H1 (cell line): ENCODE measurements at regions not wholly inside any gene's neighbourhood (a gene's known extent, or its start where the extent isn't known, plus 50 kb on each side); places are given as distances from the start of the nearest gene placed in this dataset.

Experiments used
- CTCF ChIA-PET: fragments of 300-600 bp; sonication (Branson Sonifier 250); formaldehyde crosslinking; loops from one replicate; lab custom pipeline; 2021; ENCODE audit not compliant: partially characterized antibody; lab: Charles Lee
- POLR2A ChIA-PET: fragments of 300-600 bp; sonication (Branson Sonifier 250); formaldehyde crosslinking; loops from one replicate; lab custom pipeline; 2021; ENCODE audit warnings: inconsistent platforms; ENCODE audit not compliant: partially characterized antibody; lab: Charles Lee
- DNase-seq, 2 experiments: peaks; one replicate each; pipeline versions ENCODE4 v3.0.0 to v3.0.0-alpha.2; 2010 to 2022; ENCODE audit warnings: low spot score in 2 of 2, low read depth in 1 of 2, mixed read lengths in 1 of 2
- FAIRE-seq: peaks from 2 replicates; lab custom pipeline; 2011; peaks lifted over from hg19 to GRCh38; lab: Jason Lieb, UNC
- H2AFZ ChIP-seq: 2 replicates; pipeline ENCODE4 v1.8.1; 2012; ENCODE audit warnings: low read length, inconsistent platforms
- H2AK5ac ChIP-seq: 2 replicates; pipeline ENCODE4 v1.6.1; 2013; ENCODE audit warnings: low read depth, low read length
- H2BK120ac ChIP-seq: replicated peaks from 2 replicates; pipeline ENCODE3; 2013; ENCODE audit warnings: low read depth, low read length, inconsistent platforms
- H2BK12ac ChIP-seq: 2 replicates; pipeline ENCODE4 v1.6.1; 2013; ENCODE audit warnings: low read depth, low read length
- H2BK15ac ChIP-seq: 2 replicates; pipeline ENCODE4 v1.6.1; 2013; ENCODE audit warnings: low read length
- H2BK20ac ChIP-seq: 2 replicates; pipeline ENCODE4 v1.6.1; 2013; ENCODE audit warnings: low read length
- H2BK5ac ChIP-seq: 2 replicates; pipeline ENCODE4 v1.6.1; 2013; ENCODE audit warnings: low read depth, low read length
- H3K14ac ChIP-seq: 2 replicates; pipeline ENCODE4 v1.6.1; 2013; ENCODE audit warnings: inconsistent platforms; ENCODE audit not compliant: insufficient read length
- H3K18ac ChIP-seq: 2 replicates; pipeline ENCODE4 v1.6.1; 2013; ENCODE audit warnings: low read length; ENCODE audit errors: extremely low read depth
- H3K23ac ChIP-seq: 2 replicates; pipeline ENCODE4 v1.6.1; 2013; ENCODE audit warnings: inconsistent platforms; ENCODE audit not compliant: insufficient read length
- H3K23me2 ChIP-seq: 2 replicates; pipeline ENCODE4 v1.6.1; 2013; ENCODE audit warnings: low read depth, low read length
- H3K27ac ChIP-seq: 2 replicates; pipeline ENCODE4 v1.6.1; 2011; ENCODE audit warnings: low read depth, low read length, inconsistent platforms
- H3K27me3 ChIP-seq, 4 experiments: replicated peaks in 1 of 4; 1 replicate in 1 of 4; 2 replicates in 3 of 4; pipeline versions ENCODE4 v1.6.1 to v1.8.1; 2011 to 2013; ENCODE audit warnings: low read length in 3 of 4, mild to moderate bottlenecking in 3 of 4, inconsistent platforms in 2 of 4, mixed read lengths in 2 of 4, moderate library complexity in 1 of 4; ENCODE audit not compliant: control insufficient read depth in 3 of 4, insufficient read depth in 3 of 4; ENCODE audit errors: extremely low read depth in 1 of 4
- H3K36me3 ChIP-seq, 4 experiments: 2 replicates each; pipeline versions ENCODE4 v1.6.1 to v1.8.1; 2011 to 2013; ENCODE audit warnings: mild to moderate bottlenecking in 4 of 4, low read length in 3 of 4, moderate library complexity in 2 of 4, control low read depth in 1 of 4, inconsistent platforms in 1 of 4; ENCODE audit not compliant: insufficient read depth in 4 of 4, control insufficient read depth in 2 of 4
- H3K4ac ChIP-seq: replicated peaks from 2 replicates; pipeline ENCODE3; 2013; ENCODE audit warnings: low read length, low read depth, mixed read lengths, inconsistent platforms; ENCODE audit not compliant: insufficient read length
- H3K4me1 ChIP-seq, 4 experiments: replicated peaks in 1 of 4; 1 replicate in 1 of 4; 2 replicates in 3 of 4; pipeline versions ENCODE4 v1.6.1 to v1.8.1; 2011 to 2013; ENCODE audit warnings: low read length in 3 of 4, inconsistent platforms in 2 of 4, mixed read lengths in 1 of 4; ENCODE audit not compliant: insufficient read depth in 4 of 4, control insufficient read depth in 3 of 4
- H3K4me2 ChIP-seq, 2 experiments: 2 replicates each; pipeline versions ENCODE4 v1.6.1 to v1.8.1; 2011 to 2013; ENCODE audit warnings: low read depth in 2 of 2, low read length in 2 of 2, control low read depth in 1 of 2, inconsistent platforms in 1 of 2, mild to moderate bottlenecking in 1 of 2; ENCODE audit not compliant: insufficient read depth in 1 of 2
- H3K4me3 ChIP-seq, 4 experiments: fragments of 200-600, 300-600 bp in 1 of 4; sonication (generic), shearing (Covaris generic), sonication (Bioruptor Twin) in 1 of 4; 2 replicates each; pipeline versions ENCODE4 v1.5.1 to v1.8.1; 2011 to 2016; ENCODE audit warnings: low read length in 4 of 4, low read depth in 3 of 4, control low read depth in 2 of 4, inconsistent platforms in 2 of 4, mild to moderate bottlenecking in 2 of 4, mixed read lengths in 1 of 4, moderate library complexity in 1 of 4; ENCODE audit not compliant: insufficient read depth in 2 of 4; ENCODE audit errors: extremely low read depth in 1 of 4
- H3K56ac ChIP-seq: replicated peaks from 2 replicates; pipeline ENCODE3; 2013; ENCODE audit warnings: low read depth, mild to moderate bottlenecking, mixed read lengths, low read length, inconsistent platforms; ENCODE audit not compliant: insufficient read length
- H3K79me1 ChIP-seq: 2 replicates; pipeline ENCODE4 v1.6.1; 2013; ENCODE audit warnings: low read depth, low read length, control low read depth
- H3K79me2 ChIP-seq, 2 experiments: 2 replicates each; pipeline versions ENCODE4 v1.6.1 to v1.8.1; 2012 to 2013; ENCODE audit warnings: low read length in 2 of 2, mild to moderate bottlenecking in 2 of 2, inconsistent platforms in 1 of 2; ENCODE audit not compliant: insufficient read depth in 2 of 2, control insufficient read depth in 1 of 2
- H3K9ac ChIP-seq, 4 experiments: replicated peaks in 1 of 4; 1 replicate in 1 of 4; 2 replicates in 3 of 4; pipeline versions ENCODE4 v1.6.1 to v1.8.1; 2011 to 2013; ENCODE audit warnings: low read depth in 3 of 4, low read length in 3 of 4, control low read depth in 2 of 4, mild to moderate bottlenecking in 2 of 4, moderate library complexity in 2 of 4, inconsistent platforms in 1 of 4; ENCODE audit errors: extremely low read depth in 1 of 4
- H3K9me3 ChIP-seq, 2 experiments: 2 replicates each; pipeline versions ENCODE4 v1.6.1 to v1.8.1; 2012 to 2013; ENCODE audit warnings: mild to moderate bottlenecking in 2 of 2, moderate library complexity in 2 of 2, control low read depth in 1 of 2, inconsistent platforms in 1 of 2, low read depth in 1 of 2, low read length in 1 of 2, mixed read lengths in 1 of 2; ENCODE audit not compliant: insufficient read depth in 2 of 2
- H4K20me1 ChIP-seq, 2 experiments: replicated peaks in 1 of 2; 2 replicates each; pipeline versions ENCODE3 to v1.8.1; 2011 to 2013; ENCODE audit warnings: inconsistent platforms in 2 of 2, low read length in 2 of 2, mild to moderate bottlenecking in 1 of 2; ENCODE audit not compliant: insufficient read depth in 2 of 2, control insufficient read depth in 1 of 2
- H4K5ac ChIP-seq: 2 replicates; pipeline ENCODE4 v1.6.1; 2013; ENCODE audit warnings: low read length, low read depth, mixed read lengths, inconsistent platforms; ENCODE audit not compliant: insufficient read length
- H4K8ac ChIP-seq: 2 replicates; pipeline ENCODE4 v1.8.0; 2013; ENCODE audit warnings: mild to moderate bottlenecking, moderate library complexity, low read length, inconsistent platforms; ENCODE audit not compliant: insufficient read depth; ENCODE audit errors: extremely low read depth
- H4K91ac ChIP-seq: replicated peaks from 2 replicates; pipeline ENCODE3; 2013; ENCODE audit warnings: low read length, mixed read lengths, inconsistent platforms; ENCODE audit not compliant: insufficient read length
- BCL11A ChIP-seq, 2 experiments: IDR thresholded peaks; one replicate each; pipeline ENCODE4 v1.6.1; 2011; ENCODE audit warnings: low read depth in 2 of 2, low read length in 2 of 2, mild to moderate bottlenecking in 2 of 2
- SP1 ChIP-seq: IDR thresholded peaks from 2 replicates; pipeline ENCODE4 v1.6.1; 2011; ENCODE audit warnings: low read depth, low read length
- TAF1 ChIP-seq: IDR thresholded peaks from 2 replicates; pipeline ENCODE4 v1.6.1; 2011; ENCODE audit warnings: mild to moderate bottlenecking, low read depth, low read length
- WGBS, 2 experiments: shearing (Covaris generic) in 1 of 2; methylation state at CpG; one replicate each; pipeline versions ENCODE4 v1.1.6 to v1.1.7; 2013 to 2015; ENCODE audit warnings: low lambda C conversion rate in 2 of 2, mixed read lengths in 2 of 2, inconsistent platforms in 1 of 2, low coverage in 1 of 2, missing lambda C conversion rate in 1 of 2; ENCODE audit not compliant: insufficient replicate concordance in 2 of 2, insufficient coverage in 1 of 2, insufficient read length in 1 of 2; ENCODE audit errors: extremely low coverage in 1 of 2, missing lambda C conversion rate in 1 of 2; 5-methylcytosine and 5-hydroxymethylcytosine counted together

DNA sequence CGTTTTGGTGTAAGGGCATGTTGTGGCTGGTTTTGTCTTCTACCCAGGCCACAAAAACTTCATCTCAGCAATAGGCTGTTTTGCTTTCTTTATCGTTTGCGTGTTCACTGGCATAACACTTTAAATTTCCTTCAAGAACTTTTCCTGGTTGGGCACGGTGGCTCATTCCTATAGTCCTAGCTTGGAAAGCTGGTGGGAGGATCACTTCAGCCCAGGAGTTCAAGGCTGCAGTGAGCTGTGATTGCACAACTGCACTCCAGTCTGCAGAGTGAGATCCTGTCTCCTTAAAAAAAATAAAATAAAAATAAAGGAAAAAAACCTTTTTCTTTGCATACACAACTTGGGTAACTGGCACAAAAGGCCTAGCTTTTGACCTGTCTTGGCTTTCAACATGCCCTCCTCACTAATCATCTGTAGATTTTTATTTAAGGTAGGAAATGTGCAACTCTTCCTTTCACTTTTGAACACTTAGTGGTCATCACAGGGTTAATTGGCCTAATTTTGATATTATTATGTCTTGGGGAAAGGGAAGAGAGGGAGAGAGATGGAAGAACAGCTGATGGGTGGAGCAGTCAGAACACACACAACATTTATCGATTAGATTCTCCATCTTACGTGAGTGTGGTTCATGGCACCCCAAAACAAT lies 78.9 kb upstream of the PSMA6 start:
- no peak overlapping the region for H2AFZ ChIP-seq
- no peaks in the 10 kb centered on the region for H3K36me3 ChIP-seq
- no peak overlapping the region for H2BK5ac ChIP-seq
- peaks cover 0 to 4% (median 0%) of the 10 kb centered on the region in 4 experiments; a peak in 2 of 7 replicates for H3K4me1 ChIP-seq
- no peak overlapping the region for H3K4me2 ChIP-seq
- H2BK120ac ChIP-seq: no peak overlapping the region
- no peak overlapping the region for H3K14ac ChIP-seq
- H2BK20ac ChIP-seq: no peak overlapping the region
- no peak overlapping the region for H4K91ac ChIP-seq
- H2BK12ac ChIP-seq: no peak overlapping the region
- no peak overlapping the region for H4K8ac ChIP-seq
- H3K23me2 ChIP-seq: no peaks in the 10 kb centered on the region
- H3K23ac ChIP-seq: no peak overlapping the region
- H3K79me2 ChIP-seq: no peaks in the 10 kb centered on the region
- H3K27me3 ChIP-seq: no peaks in the 10 kb centered on the region
- FAIRE-seq: no peak
- no peak overlapping the region for H3K9ac ChIP-seq
- H4K5ac ChIP-seq: no peak overlapping the region
- 85% methylated on average over 6 of the region's 6 CpGs; no CpG with 5 or more reads in 1 of the 2 experiments for WGBS, 2 experiments
- no peak overlapping the region for H3K56ac ChIP-seq
- no peaks in the 10 kb centered on the region for H3K9me3 ChIP-seq
- no peak overlapping the region for H2BK15ac ChIP-seq
- H3K4ac ChIP-seq: no peak overlapping the region
- no peaks in the 10 kb centered on the region for H3K79me1 ChIP-seq
- no peak overlapping the region for H3K18ac ChIP-seq
- CTCF ChIA-PET: interaction anchor here (0.6 to 2.6 kb wide), 7 partner anchors 10 to 595 kb away, joined by 3 to 14 read pairs (median 4); partner anchors contain the start of gene NFKBIA
- TF ChIP-seq SP1 (no peak), BCL11A (IDR thresholded peaks at IDR 0.05; ENCODE audit: low read depth in 2 of 2, low read length in 2 of 2) (no peak), TAF1 (no peak)
- DNase-seq: no peak
- H2AK5ac ChIP-seq: no peak overlapping the region
- POLR2A ChIA-PET: no interaction called here
- H3K4me3 ChIP-seq: no peak overlapping the region
- no peaks in the 10 kb centered on the region for H4K20me1 ChIP-seq
- H3K27ac ChIP-seq: no peak overlapping the region
